Heart left ventricle (tissue), 16 donors: ENCODE measurements at regions not wholly inside any gene's neighbourhood (a gene's known extent, or its start where the extent isn't known, plus 50 kb on each side); places are given as distances from the start of the nearest gene placed in this dataset.

Experiments used
- ATAC-seq, 4 donors: fragments of 200-7000 bp; cut with Tn5 transposase; one replicate each; pipeline ENCODE4 v1.9.1; 2020 to 2022; ENCODE audit warnings: moderate library complexity in 4 of 4, mild to moderate bottlenecking in 3 of 4, moderate number of reproducible peaks in 1 of 4
- DNase-seq, 5 donors: peaks; one replicate each; pipeline ENCODE4 v3.0.0-alpha.2; 2020
- H3K27ac ChIP-seq, 12 donors: fragments of 200-600 bp; sonication (generic) in 4 of 12; one replicate each; pipeline versions ENCODE4 v1.5.0 to v1.8.0; 2016 to 2022; ENCODE audit warnings: mild to moderate bottlenecking in 2 of 12
- H3K27me3 ChIP-seq, 9 donors: fragments of 200-600 bp; sonication (generic) in 2 of 9; one replicate each; pipeline versions ENCODE4 v1.5.1 to v1.8.0; 2016 to 2022; ENCODE audit warnings: mild to moderate bottlenecking in 3 of 9
- H3K36me3 ChIP-seq, 9 donors: fragments of 200-600 bp; sonication (generic) in 2 of 9; one replicate each; pipeline versions ENCODE4 v1.5.0 to v1.8.0; 2018 to 2022; ENCODE audit warnings: mild to moderate bottlenecking in 2 of 9
- H3K4me1 ChIP-seq, 12 donors: fragments of 200-600 bp; sonication (generic) in 4 of 12; one replicate each; pipeline versions ENCODE4 v1.5.0 to v1.8.0; 2016 to 2022; ENCODE audit warnings: mild to moderate bottlenecking in 3 of 12
- H3K4me3 ChIP-seq, 12 donors: fragments of 200-600 bp; sonication (generic) in 4 of 12; one replicate each; pipeline versions ENCODE4 v1.5.0 to v1.8.0; 2017 to 2022; ENCODE audit warnings: mild to moderate bottlenecking in 9 of 12, moderate library complexity in 4 of 12
- H3K9me3 ChIP-seq, 12 donors: fragments of 200-600 bp; sonication (generic) in 4 of 12; one replicate each; pipeline versions ENCODE4 v1.5.0 to v1.8.0; 2016 to 2022; ENCODE audit warnings: mild to moderate bottlenecking in 1 of 12
- CTCF ChIP-seq, 12 donors: fragments of 200-600 bp; sonication (generic) in 4 of 12; IDR thresholded peaks; one replicate each; pipeline versions ENCODE4 v1.5.0 to v1.8.0; 2018 to 2022; ENCODE audit warnings: antibody characterized with exemption in 12 of 12, mild to moderate bottlenecking in 5 of 12
- POLR2A ChIP-seq, 2 donors: fragments of 450-650 bp; IDR thresholded peaks; one replicate each; pipeline ENCODE4 v1.6.1; 2017; ENCODE audit warnings: antibody characterized with exemption in 2 of 2, mild to moderate bottlenecking in 2 of 2, moderate library complexity in 2 of 2
- WGBS, 4 donors: extraction: QIAGEN DNeasy Blood & Tissue Kit in 2 of 4; methylation state at CpG; one replicate each; pipeline versions ENCODE4 v1.1.5 to v1.1.7; 2013 to 2018; 5-methylcytosine and 5-hydroxymethylcytosine counted together
- intact Hi-C, 10 donors: fragments of 100-400 bp; cut with DNase I; formaldehyde crosslinking; loops; one replicate each; pipeline versions ENCODE4 v1.11.1 to v1.14.2; 2022
- donor health status: ischemic (EF 13 %, LVEDD 7.1; RV severe dilation, severe dysfunction).
- donor health status: healthy with polysubstance abuse.
- donor health status: DM: no; HTN: yes; CAD: no.
- donor health status: DM: no; HTN: no; CAD: no.
- donor health status: ischemic (EF 25% LVEDD 6.9; RV normal size, moderate dysfunction).
- donor health status: ischemic (EF 25% LVEDD 5.7; RV mildly dilated, moderate dysfunction).
- donor health status: healthy.
- donor health status: DM: yes; HTN: yes; CAD: no.
- donor health status: ischemic (EF 35%, LVEDD 5.7; RV mildly dilated, moderate dysfunction).
- donor health status: nonischemic (EF 11% LVEDD 7.7; RV severe dilation, severe dysfunction).
- donor health status: DM: yes; HTN: yes; CAD: no.
- donor health status: PGD.
- donor health status: ischemic (EF 29% LVEDD 5.4; RV normal size, mild dysfunction).
- donor health status: nonischemic (EF 23%, LVEDD 6.1; RV moderate dilation, normal function).

GRCh38 chr10:37711617-37712488, 145.6 kb downstream of the ZNF248 start:
- H3K36me3 ChIP-seq, result no peaks in the 10 kb centered on the region
- peaks cover 0 to under 1% (median 0%) of the 10 kb centered on the region in 12 donors for H3K9me3 ChIP-seq
- peak in 2 of 5 donors; percentile 51 to 54 for DNase-seq
- intact Hi-C loops, result no loop called here
- peak overlapping the region in 2 of 12 donors; percentile 31 to 50 for H3K27ac ChIP-seq
- TF ChIP-seq CTCF (IDR thresholded peaks at IDR 0.05) (no peak), POLR2A (IDR thresholded peaks at IDR 0.05) (no peak)
- H3K4me1 ChIP-seq, result peaks cover 0 to 30% (median 18%) of the 10 kb centered on the region in 12 donors
- no peak overlapping the region for H3K4me3 ChIP-seq
- 65 to 76% (median 73%) methylated on average over 9 to 13 of the region's 13 CpGs for WGBS, 4 donors
- no peaks in the 10 kb centered on the region for H3K27me3 ChIP-seq
- peak in 3 of 4 donors; percentile 66 to 73 (median 67) for ATAC-seq

- intact Hi-C loops, result no loop called here
- TF ChIP-seq POLR2A (IDR thresholded peaks at IDR 0.05) (no peak), CTCF (IDR thresholded peaks at IDR 0.05) (no peak)
These were observed 146.4 kb downstream of the ZNF248 start for GRCh38 chr10:37710831-37711616.

GRCh38 chr10:37707829-37708578, 149.4 kb downstream of the ZNF248 start:
- 47 to 55% (median 54%) methylated on average over 2 of the region's 2 CpGs for WGBS, 4 donors
- Histone ChIP-seq H3K4me1 (peaks cover 0 to 25% (median 16%) of the 10 kb centered on the region in 12 donors), H3K36me3 (no peaks in the 10 kb centered on the region), H3K27ac (no peak overlapping the region), H3K27me3 (no peaks in the 10 kb centered on the region), H3K9me3 (peaks cover 0 to 3% (median 0%) of the 10 kb centered on the region in 12 donors), H3K4me3 (no peak overlapping the region)
- ATAC-seq (no peak), DNase-seq (no peak)
- TF ChIP-seq POLR2A (IDR thresholded peaks at IDR 0.05) (no peak), CTCF (IDR thresholded peaks at IDR 0.05) (peak in 1 of 12 donors; percentile 16)
- intact Hi-C loops, result no loop called here

More at GRCh38 chr10:37710831-37711616, 146.4 kb downstream of the ZNF248 start:
- Histone ChIP-seq H3K27me3 (no peaks in the 10 kb centered on the region), H3K4me1 (peaks cover 0 to 30% (median 18%) of the 10 kb centered on the region in 12 donors), H3K27ac (peak overlapping the region in 2 of 12 donors; percentile 31 to 50), H3K36me3 (no peaks in the 10 kb centered on the region), H3K9me3 (peaks cover 0 to 3% (median 0%) of the 10 kb centered on the region in 12 donors), H3K4me3 (no peak overlapping the region)
- ATAC-seq, result peak; percentile 45 to 64 (median 53)
- DNase-seq, result peak in 1 of 5 donors; percentile 58
- WGBS, 4 donors, result 50 to 80% (median 62%) methylated on average over 2 to 7 of the region's 7 CpGs
